ENCODE measurements at regions not wholly inside any gene's neighbourhood (a gene's known extent, or its start where the extent isn't known, plus 50 kb on each side); places are given as distances from the start of the nearest gene placed in this dataset.

GRCh38 chr2:147560810-147561535 lies 283.9 kb upstream of the ACVR2A start:
- TF ChIP-seq ZNF23 (tag by site-specific recombination; IDR thresholded peaks at IDR 0.05; ENCODE audit: borderline replicate concordance) (no peak), ZNF629 (tag by site-specific recombination; IDR thresholded peaks at IDR 0.05) (no peak), KLF17 (tag by site-specific recombination; IDR thresholded peaks at IDR 0.05) (no peak), ATF2 (tag by site-specific recombination; IDR thresholded peaks at IDR 0.05; ENCODE audit: low read depth) (no peak), ZNF274 (IDR thresholded peaks at IDR 0.05; ENCODE audit: low read length) (no peak), ZNF274 (tag by site-specific recombination; IDR thresholded peaks at IDR 0.05; ENCODE audit: borderline replicate concordance) (no peak), ZSCAN5A (tag by site-specific recombination; IDR thresholded peaks at IDR 0.05) (no peak), CTCF (tag by site-specific recombination; IDR thresholded peaks at IDR 0.05) (no peak), YY1 (tag by site-specific recombination; IDR thresholded peaks at IDR 0.05) (no peak), ZBTB44 (tag by site-specific recombination; IDR thresholded peaks at IDR 0.05) (no peak), ZNF426 (tag by site-specific recombination; IDR thresholded peaks at IDR 0.05) (no peak), ZNF398 (tag by site-specific recombination; IDR thresholded peaks at IDR 0.05) (no peak)

All from HEK293 (cell line).